HCT116 (cell line): ENCODE measurements at regions not wholly inside any gene's neighbourhood (a gene's known extent, or its start where the extent isn't known, plus 50 kb on each side); places are given as distances from the start of the nearest gene placed in this dataset.

ENCODE experiments used
- ATAC-seq: fragments of 200-7000 bp; cut with Tn5 transposase; 2 replicates; pipeline ENCODE4 v1.9.1; 2020; ENCODE audit warnings: mild to moderate bottlenecking, moderate library complexity
- BruUV-seq: library from RNA; stranded (reverse); fragments of 400-500 nt; replicated peaks from 2 replicates; lab custom pipeline; 2021; lab: Mats Ljungman, UMichigan
- CTCF ChIA-PET: fragments of 300-600 bp; sonication (Branson Sonifier 250); formaldehyde crosslinking; loops from one replicate; lab custom pipeline; 2021; ENCODE audit warnings: antibody characterized with exemption; lab: Charles Lee
- POLR2A ChIA-PET: fragments of 300-600, 350-600 bp; sonication (Branson Sonifier 250); formaldehyde crosslinking; loops from one replicate; lab custom pipeline; 2021; ENCODE audit warnings: antibody characterized with exemption; lab: Charles Lee
- RAD21 ChIA-PET, 2 experiments: fragments of 300-600 bp; sonication (Branson Sonifier 250); formaldehyde crosslinking; loops; one replicate each; lab custom pipeline; 2023; ENCODE audit warnings: low total read pairs in 2 of 2; ENCODE audit not compliant: uncharacterized antibody in 2 of 2, unreplicated experiment in 2 of 2, low non-redundant PET in 1 of 2; lab: Charles Lee
- DNase-seq: peaks from one replicate; pipeline ENCODE4 v3.0.0-alpha.2; 2010; ENCODE audit warnings: low read depth, low spot score
- H2AFZ ChIP-seq: fragments of 200-600 bp; shearing (Covaris generic), sonication (generic); 2 replicates; pipeline ENCODE4 v1.6.1; 2017; ENCODE audit warnings: low read depth, mixed run types, mixed read lengths, antibody characterized with exemption, low read length; ENCODE audit not compliant: poor library complexity, severe bottlenecking
- H3K27ac ChIP-seq: 2 replicates; pipeline ENCODE4 v1.5.1; 2012; ENCODE audit warnings: low read depth, low read length
- H3K27me3 ChIP-seq: fragments of 200-600 bp; sonication (generic); 2 replicates; pipeline ENCODE4 v1.6.1; 2016; ENCODE audit warnings: mixed run types, low read length, mixed read lengths; ENCODE audit not compliant: insufficient read depth
- H3K36me3 ChIP-seq, 2 experiments: fragments of 200-500 bp in 1 of 2; fragments of 200-600 bp in 1 of 2; sonication (Bioruptor generic) in 1 of 2; sonication (generic) in 1 of 2; 2 replicates each; pipeline versions ENCODE4 v1.5.1 to v1.6.1; 2014 to 2016; ENCODE audit warnings: low read length in 2 of 2, inconsistent platforms in 1 of 2, mixed read lengths in 1 of 2, mixed run types in 1 of 2; ENCODE audit not compliant: insufficient read depth in 2 of 2, control insufficient read depth in 1 of 2
- H3K4me1 ChIP-seq, 2 experiments: fragments of 200-600 bp in 1 of 2; sonication (generic) in 1 of 2; 2 replicates each; pipeline versions ENCODE4 v1.5.1 to v1.6.1; 2012 to 2017; ENCODE audit warnings: low read length in 2 of 2, inconsistent platforms in 1 of 2, mild to moderate bottlenecking in 1 of 2, mixed read lengths in 1 of 2, mixed run types in 1 of 2, moderate library complexity in 1 of 2; ENCODE audit not compliant: insufficient read depth in 2 of 2, control insufficient read depth in 1 of 2
- H3K4me2 ChIP-seq: fragments of 200-600 bp; sonication (generic); 2 replicates; pipeline ENCODE4 v1.6.1; 2017; ENCODE audit warnings: mixed run types, low read length, mixed read lengths
- H3K4me3 ChIP-seq, 2 experiments: fragments of 200-600 bp in 1 of 2; sonication (generic) in 1 of 2; replicated peaks in 1 of 2; 2 replicates each; pipeline ENCODE4 v1.5.1; 2011 to 2016; ENCODE audit warnings: low read length in 2 of 2, control low read depth in 1 of 2, low read depth in 1 of 2, mild to moderate bottlenecking in 1 of 2, mixed read lengths in 1 of 2, mixed run types in 1 of 2
- H3K79me2 ChIP-seq: fragments of 200-600 bp; sonication (generic); 2 replicates; pipeline ENCODE4 v1.6.1; 2017; ENCODE audit warnings: mild to moderate bottlenecking, mixed run types, low read length, moderate library complexity, mixed read lengths; ENCODE audit not compliant: insufficient read depth
- H3K9ac ChIP-seq: fragments of 200-600 bp; sonication (generic); 2 replicates; pipeline ENCODE4 v1.6.1; 2016; ENCODE audit warnings: low read length, mixed read lengths
- H3K9me2 ChIP-seq: fragments of 200-600 bp; sonication (generic), shearing (Covaris generic); 2 replicates; pipeline ENCODE4 v1.6.1; 2017; ENCODE audit warnings: mixed run types, mild to moderate bottlenecking, moderate library complexity; ENCODE audit not compliant: insufficient read depth
- H3K9me3 ChIP-seq, 2 experiments: fragments of 200-500 bp in 1 of 2; fragments of 200-600 bp in 1 of 2; sonication (Bioruptor generic) in 1 of 2; sonication (generic) in 1 of 2; 2 replicates each; pipeline ENCODE4 v1.6.1; 2014 to 2017; ENCODE audit warnings: low read length in 2 of 2, mixed read lengths in 2 of 2, inconsistent platforms in 1 of 2, low read depth in 1 of 2, mild to moderate bottlenecking in 1 of 2, mixed run types in 1 of 2, moderate library complexity in 1 of 2; ENCODE audit not compliant: control insufficient read depth in 1 of 2, insufficient read depth in 1 of 2
- H4K20me1 ChIP-seq: fragments of 200-600 bp; sonication (generic), shearing (Covaris generic); 2 replicates; pipeline ENCODE4 v1.6.1; 2017; ENCODE audit warnings: mixed run types, mild to moderate bottlenecking, moderate library complexity; ENCODE audit not compliant: insufficient read depth
- ATF3 ChIP-seq: IDR thresholded peaks from 2 replicates; pipeline ENCODE4 v1.6.1; 2012
- ELF1 ChIP-seq: IDR thresholded peaks from 2 replicates; pipeline ENCODE4 v1.6.1; 2012; ENCODE audit warnings: low read depth, borderline replicate concordance
- EZH2 ChIP-seq: fragments of 200-600 bp; sonication (generic); IDR thresholded peaks from 2 replicates; pipeline ENCODE4 v1.6.1; 2017; ENCODE audit warnings: antibody characterized with exemption, mixed run types
- FOSL1 ChIP-seq: IDR thresholded peaks from 2 replicates; pipeline ENCODE4 v1.6.1; 2012; ENCODE audit warnings: low read depth
- JUND ChIP-seq: IDR thresholded peaks from 2 replicates; pipeline ENCODE4 v1.6.1; 2012
- POLR2A ChIP-seq: IDR thresholded peaks from 2 replicates; pipeline ENCODE4 v1.7.0; 2011; ENCODE audit warnings: borderline replicate concordance; ENCODE audit not compliant: insufficient read depth, insufficient read length; ENCODE audit errors: extremely low read depth
- REST ChIP-seq: IDR thresholded peaks from 2 replicates; pipeline ENCODE4 v1.6.1; 2012; ENCODE audit warnings: low read depth
- SIN3A ChIP-seq: IDR thresholded peaks from 2 replicates; pipeline ENCODE4 v1.6.1; 2012; ENCODE audit warnings: low read depth
- SRF ChIP-seq: IDR thresholded peaks from 2 replicates; pipeline ENCODE4 v1.6.1; 2012; ENCODE audit warnings: low read depth
- TCF7L2 ChIP-seq: IDR thresholded peaks from 2 replicates; pipeline ENCODE4 v1.7.0; 2011; ENCODE audit warnings: borderline replicate concordance, inconsistent platforms; ENCODE audit not compliant: insufficient read depth, insufficient read length; ENCODE audit errors: extremely low read depth
- YY1 ChIP-seq: IDR thresholded peaks from 2 replicates; pipeline ENCODE4 v1.6.1; 2011; ENCODE audit warnings: low read length, low read depth, moderate library complexity, mild to moderate bottlenecking; ENCODE audit not compliant: insufficient replicate concordance; ENCODE audit errors: extremely low read depth
- ZBTB33 ChIP-seq: IDR thresholded peaks from 2 replicates; pipeline ENCODE4 v1.6.1; 2011; ENCODE audit warnings: mild to moderate bottlenecking, low read length, moderate library complexity; ENCODE audit not compliant: insufficient replicate concordance; ENCODE audit errors: extremely low read depth
- ZFX ChIP-seq: fragments of 450-650 bp; IDR thresholded peaks from 2 replicates; pipeline ENCODE4 v1.6.1; 2017
- ZNF274 ChIP-seq: fragments of 200-500 bp; sonication (Bioruptor generic); IDR thresholded peaks from 2 replicates; pipeline ENCODE4 v1.6.1; 2014; ENCODE audit warnings: mild to moderate bottlenecking, low read depth, low read length, inconsistent platforms
- intact Hi-C: fragments of 100-400 bp; cut with micrococcal nuclease; formaldehyde crosslinking; loops from 2 replicates; pipeline ENCODE4 v1.10.0; 2022

GRCh38 chr3:117936159-117936558, 1098.5 kb downstream of the IGSF11 start (continued):
- TF ChIP-seq ZBTB33 = no peak
- TF ChIP-seq, all 23 proteins: peak for 0

GRCh38 chr3:117938974-117939373, 1095.7 kb downstream of the IGSF11 start:
- H3K27me3 ChIP-seq = no peaks in the 10 kb centered on the region
- DNase-seq = no peak
- no peaks in the 10 kb centered on the region for H4K20me1 ChIP-seq
- TF ChIP-seq SRF (no peak), ZFX (no peak), ZNF274 (no peak), FOSL1 (no peak)
- no peaks in the 10 kb centered on the region for H3K79me2 ChIP-seq
- no peak overlapping the region for H2AFZ ChIP-seq
- intact Hi-C loops = no loop called here
- H3K4me1 ChIP-seq = no peaks in the 10 kb centered on the region
- ChIA-PET CTCF (no interaction called here), POLR2A (no interaction called here), RAD21 (no interaction called here)
- no TSS peak for BruUV-seq
- no peaks in the 10 kb centered on the region for H3K36me3 ChIP-seq
- no peak overlapping the region for H3K9ac ChIP-seq
- H3K9me2 ChIP-seq = no peaks in the 10 kb centered on the region
- H3K9me3 ChIP-seq = no peaks in the 10 kb centered on the region
- no peak overlapping the region for H3K4me3 ChIP-seq
- ATAC-seq = no peak
- no peak overlapping the region for H3K27ac ChIP-seq
- H3K4me2 ChIP-seq = no peak overlapping the region

- no peaks in the 10 kb centered on the region for H3K79me2 ChIP-seq
- no peak for DNase-seq
- POLR2A ChIA-PET = no interaction called here
- H3K9me3 ChIP-seq = no peaks in the 10 kb centered on the region
- RAD21 ChIA-PET = no interaction called here
- H3K9ac ChIP-seq = no peak overlapping the region
- H2AFZ ChIP-seq = no peak overlapping the region
- no peaks in the 10 kb centered on the region for H3K27me3 ChIP-seq
- H3K36me3 ChIP-seq = no peaks in the 10 kb centered on the region
- CTCF ChIA-PET = no interaction called here
- no peak overlapping the region for H3K4me3 ChIP-seq
- H3K27ac ChIP-seq = no peak overlapping the region
- intact Hi-C loops = no loop called here
- BruUV-seq = no TSS peak
- no peaks in the 10 kb centered on the region for H4K20me1 ChIP-seq
- no peaks in the 10 kb centered on the region for H3K9me2 ChIP-seq
- no peak overlapping the region for H3K4me2 ChIP-seq
- no peak for ATAC-seq
- H3K4me1 ChIP-seq = no peaks in the 10 kb centered on the region
- TF ChIP-seq TCF7L2 (no peak), ZFX (no peak), EZH2 (no peak), REST (no peak), POLR2A (no peak), YY1 (no peak), ZNF274 (no peak), ATF3 (no peak), SIN3A (no peak), JUND (no peak), ELF1 (no peak)
Measured at GRCh38 chr3:117939425-117940027, 1095.1 kb downstream of the IGSF11 start.
